DND-41 (cell line): ENCODE measurements at regions not wholly inside any gene's neighbourhood (a gene's known extent, or its start where the extent isn't known, plus 50 kb on each side); places are given as distances from the start of the nearest gene placed in this dataset.

Experiments used
- CTCF ChIP-seq: IDR thresholded peaks from 2 replicates; pipeline ENCODE4 v1.5.1; 2012; ENCODE audit warnings: borderline replicate concordance, low read length, moderate library complexity, mild to moderate bottlenecking; ENCODE audit not compliant: poor library complexity, severe bottlenecking; ENCODE audit errors: extremely low read depth
- EZH2 ChIP-seq: IDR thresholded peaks from 3 replicates; pipeline ENCODE4 v1.6.1; 2012; ENCODE audit warnings: borderline replicate concordance, low read depth, mild to moderate bottlenecking, moderate library complexity, low read length, inconsistent platforms; ENCODE audit not compliant: severe bottlenecking

DNA sequence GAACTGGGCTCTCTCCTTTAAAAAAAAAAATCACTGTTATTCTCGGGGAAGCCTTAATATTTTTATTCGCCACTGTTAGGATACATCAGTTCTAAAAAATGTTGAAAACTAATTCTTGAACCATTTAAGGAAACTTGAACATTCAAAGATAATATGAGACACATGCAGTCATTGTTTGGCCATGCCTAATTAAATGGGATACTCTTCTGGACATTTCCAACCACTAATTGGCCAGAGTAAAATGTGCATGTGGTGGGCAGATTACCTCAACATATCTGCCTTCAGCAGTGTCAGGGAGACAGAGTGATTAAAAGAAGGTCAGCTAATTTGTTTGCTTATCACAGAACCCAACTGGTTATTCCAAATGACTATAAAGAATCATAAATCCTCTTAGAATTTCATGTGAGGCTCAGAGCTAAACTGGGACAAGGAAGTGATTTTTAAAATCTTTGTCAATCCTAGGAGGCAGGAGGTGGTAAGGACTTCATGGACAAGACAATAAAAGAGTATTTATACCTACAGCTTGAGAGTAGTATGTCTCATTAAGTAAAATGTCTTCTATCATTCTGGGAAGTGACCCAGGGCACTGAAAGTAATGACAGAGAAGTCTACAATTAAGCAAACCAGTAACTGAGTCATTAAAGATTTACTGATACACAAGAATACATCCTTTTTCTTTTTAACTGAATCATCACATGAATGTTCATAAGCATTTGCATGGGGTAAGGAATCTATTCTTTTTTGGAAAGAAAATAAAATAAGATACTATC lies 242.9 kb upstream of the TRPM3 start:
- TF ChIP-seq CTCF (no peak), EZH2 (no peak)
